ENCODE measurements at regions not wholly inside any gene's neighbourhood (a gene's known extent, or its start where the extent isn't known, plus 50 kb on each side); places are given as distances from the start of the nearest gene placed in this dataset.

DNA sequence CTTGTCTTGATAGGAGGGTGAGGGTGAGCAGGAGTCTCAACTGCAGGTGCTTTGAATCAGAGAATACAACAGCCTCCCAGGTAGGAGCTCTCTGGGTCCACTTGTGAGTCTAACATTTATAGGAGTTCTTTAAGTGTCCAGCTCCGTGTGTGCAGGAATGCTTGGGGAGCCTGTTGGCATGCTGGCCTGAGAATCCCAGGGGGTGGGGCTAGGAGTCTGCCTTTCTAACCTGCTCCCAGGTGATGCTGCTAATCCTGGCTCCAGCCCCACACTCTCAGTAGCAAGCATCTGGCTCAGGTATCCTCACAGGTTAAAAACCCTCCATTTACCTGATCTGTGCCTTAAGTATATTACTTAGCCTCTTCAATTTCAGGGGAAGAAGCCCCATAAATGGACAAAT, 368.9 kb downstream of the RBM26 start:
- TF ChIP-seq CTCF (conservative IDR thresholded peaks at IDR 0.05; ENCODE audit: low read length): no peak
- TF ChIP-seq EZH2phosphoT487 (IDR thresholded peaks at IDR 0.05; ENCODE audit: borderline replicate concordance, low read depth, low read length): no peak

All from OCI-LY7 (cell line).